HCEC 1CT (cell line): ENCODE measurements at regions not wholly inside any gene's neighbourhood (a gene's known extent, or its start where the extent isn't known, plus 50 kb on each side); places are given as distances from the start of the nearest gene placed in this dataset.
A peak's percentile ranks its signal among the peaks of the same experiment; 100 is the strongest.

Experiments used
- DNase-seq: peaks from one replicate; pipeline ENCODE4 v3.0.0-alpha.2; 2017

GRCh38 chr5:13566871-13567339, 377.6 kb downstream of the DNAH5 start:
- DNase-seq, result peak; percentile 98

GRCh38 chr5:13558408-13558807, 386.1 kb downstream of the DNAH5 start:
- DNase-seq, result peak; percentile 47

GRCh38 chr5:13553896-13554295, 390.6 kb downstream of the DNAH5 start:
- DNase-seq, result peak; percentile 34

- DNase-seq, result no peak
Measured at GRCh38 chr5:13552361-13552760, 392.1 kb downstream of the DNAH5 start.

- DNase-seq, result no peak
Measured at GRCh38 chr5:13551645-13552044, 392.8 kb downstream of the DNAH5 start.

GRCh38 chr5:13540168-13540750, 404.2 kb downstream of the DNAH5 start:
- DNase-seq, result no peak

- peak; percentile 92 for DNase-seq
Measured at GRCh38 chr5:13536933-13537332, 407.6 kb downstream of the DNAH5 start.

- DNase-seq, result no peak
Measured at GRCh38 chr5:13533833-13534232, 410.7 kb downstream of the DNAH5 start.

GRCh38 chr5:13529300-13529699, 415.2 kb downstream of the DNAH5 start:
- DNase-seq, result no peak

- no peak for DNase-seq
Measured at GRCh38 chr5:13524936-13525335, 419.6 kb downstream of the DNAH5 start.

GRCh38 chr5:13519131-13519530, 425.4 kb downstream of the DNAH5 start:
- no peak for DNase-seq

GRCh38 chr5:13516195-13516594, 428.3 kb downstream of the DNAH5 start:
- no peak for DNase-seq

GRCh38 chr5:13511442-13511841, 433.0 kb downstream of the DNAH5 start:
- no peak for DNase-seq

- DNase-seq, result peak; percentile 91
Measured at GRCh38 chr5:13510616-13511015, 433.9 kb downstream of the DNAH5 start.

- DNase-seq, result peak; percentile 40
Measured at GRCh38 chr5:13508559-13508958, 435.9 kb downstream of the DNAH5 start.

- DNase-seq, result no peak
Measured at GRCh38 chr5:13505326-13505725, 439.2 kb downstream of the DNAH5 start.

GRCh38 chr5:13503017-13503416, 441.5 kb downstream of the DNAH5 start:
- no peak for DNase-seq

- peak; percentile 71 for DNase-seq
Measured at GRCh38 chr5:13501176-13501575, 443.3 kb downstream of the DNAH5 start.

GRCh38 chr5:13498279-13498678, 446.2 kb downstream of the DNAH5 start:
- no peak for DNase-seq

- DNase-seq, result no peak
Measured at GRCh38 chr5:13488254-13488931, 456.1 kb downstream of the DNAH5 start.

- DNase-seq, result no peak
Measured at GRCh38 chr5:13480834-13481233, 463.7 kb downstream of the DNAH5 start.

GRCh38 chr5:13478831-13479465, 465.5 kb downstream of the DNAH5 start:
- DNase-seq, result peak; percentile 72

GRCh38 chr5:13477118-13477737, 467.3 kb downstream of the DNAH5 start:
- DNase-seq, result peak; percentile 86

GRCh38 chr5:13472842-13473241, 471.6 kb downstream of the DNAH5 start:
- DNase-seq, result no peak
